ENCODE measurements at regions not wholly inside any gene's neighbourhood (a gene's known extent, or its start where the extent isn't known, plus 50 kb on each side); places are given as distances from the start of the nearest gene placed in this dataset.

DNA sequence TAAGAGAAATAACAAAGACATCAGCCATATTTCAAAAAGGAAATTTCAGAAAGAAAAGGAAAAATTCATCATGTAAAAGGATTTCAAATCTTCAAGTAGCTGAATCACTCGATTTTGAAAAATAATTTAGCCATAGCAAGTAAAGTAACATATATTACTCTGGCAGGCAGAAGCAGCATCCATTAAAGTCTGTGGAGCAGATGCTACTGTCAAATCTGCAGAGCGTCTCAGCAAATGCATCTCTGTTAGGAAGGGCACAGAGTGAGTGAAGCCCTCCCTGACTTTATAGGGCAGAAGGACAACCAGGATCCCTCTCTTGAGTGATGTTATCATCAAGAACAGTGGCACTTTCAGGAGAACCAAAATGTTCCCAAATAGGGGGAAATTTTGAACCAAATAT is 445.5 kb downstream of the EFNB2 start:
- TF ChIP-seq, protein P1, sequence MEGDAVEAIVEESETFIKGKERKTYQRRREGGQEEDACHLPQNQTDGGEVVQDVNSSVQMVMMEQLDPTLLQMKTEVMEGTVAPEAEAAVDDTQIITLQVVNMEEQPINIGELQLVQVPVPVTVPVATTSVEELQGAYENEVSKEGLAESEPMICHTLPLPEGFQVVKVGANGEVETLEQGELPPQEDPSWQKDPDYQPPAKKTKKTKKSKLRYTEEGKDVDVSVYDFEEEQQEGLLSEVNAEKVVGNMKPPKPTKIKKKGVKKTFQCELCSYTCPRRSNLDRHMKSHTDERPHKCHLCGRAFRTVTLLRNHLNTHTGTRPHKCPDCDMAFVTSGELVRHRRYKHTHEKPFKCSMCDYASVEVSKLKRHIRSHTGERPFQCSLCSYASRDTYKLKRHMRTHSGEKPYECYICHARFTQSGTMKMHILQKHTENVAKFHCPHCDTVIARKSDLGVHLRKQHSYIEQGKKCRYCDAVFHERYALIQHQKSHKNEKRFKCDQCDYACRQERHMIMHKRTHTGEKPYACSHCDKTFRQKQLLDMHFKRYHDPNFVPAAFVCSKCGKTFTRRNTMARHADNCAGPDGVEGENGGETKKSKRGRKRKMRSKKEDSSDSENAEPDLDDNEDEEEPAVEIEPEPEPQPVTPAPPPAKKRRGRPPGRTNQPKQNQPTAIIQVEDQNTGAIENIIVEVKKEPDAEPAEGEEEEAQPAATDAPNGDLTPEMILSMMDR (IDR thresholded peaks at IDR 0.05): no peak
- TF ChIP-seq POLR2A (IDR thresholded peaks at IDR 0.05): no peak

Measured in breast epithelium (tissue), 3 donors.